GM12891 (cell line): ENCODE measurements at regions not wholly inside any gene's neighbourhood (a gene's known extent, or its start where the extent isn't known, plus 50 kb on each side); places are given as distances from the start of the nearest gene placed in this dataset.

ENCODE experiments used
- DNase-seq: peaks from one replicate; pipeline ENCODE4 v3.0.0; 2011; ENCODE audit warnings: low spot score; ENCODE audit not compliant: insufficient read length
- FAIRE-seq: peaks from 2 replicates; lab custom pipeline; 2011; peaks lifted over from hg19 to GRCh38; lab: Jason Lieb, UNC
- PAX5 ChIP-seq: IDR thresholded peaks from 2 replicates; pipeline ENCODE4 v1.6.1; 2011; ENCODE audit warnings: low read length, moderate library complexity, mild to moderate bottlenecking; ENCODE audit not compliant: insufficient read depth, severe bottlenecking
- POLR2A ChIP-seq: IDR thresholded peaks from 2 replicates; pipeline ENCODE4 v1.6.1; 2011; ENCODE audit warnings: low read depth, low read length, control low read depth
- POLR2AphosphoS5 ChIP-seq: IDR thresholded peaks from 2 replicates; pipeline ENCODE4 v1.6.1; 2011; ENCODE audit warnings: low read depth, low read length, control low read depth
- POU2F2 ChIP-seq: IDR thresholded peaks from 2 replicates; pipeline ENCODE4 v1.6.1; 2011; ENCODE audit warnings: low read depth, mild to moderate bottlenecking, control low read depth, low read length, moderate library complexity
- SPI1 ChIP-seq: IDR thresholded peaks from 2 replicates; pipeline ENCODE4 v1.6.1; 2011; ENCODE audit warnings: low read depth, low read length, control low read depth
- TAF1 ChIP-seq: IDR thresholded peaks from 2 replicates; pipeline ENCODE4 v1.6.1; 2011; ENCODE audit warnings: low read depth, low read length, control low read depth

- TF ChIP-seq SPI1 (no peak), PAX5 (no peak), POLR2A (no peak)
- FAIRE-seq (no peak), DNase-seq (no peak)
Measured at GRCh38 chr10:44233561-44234482, 151.1 kb downstream of the CXCL12 start.

DNA sequence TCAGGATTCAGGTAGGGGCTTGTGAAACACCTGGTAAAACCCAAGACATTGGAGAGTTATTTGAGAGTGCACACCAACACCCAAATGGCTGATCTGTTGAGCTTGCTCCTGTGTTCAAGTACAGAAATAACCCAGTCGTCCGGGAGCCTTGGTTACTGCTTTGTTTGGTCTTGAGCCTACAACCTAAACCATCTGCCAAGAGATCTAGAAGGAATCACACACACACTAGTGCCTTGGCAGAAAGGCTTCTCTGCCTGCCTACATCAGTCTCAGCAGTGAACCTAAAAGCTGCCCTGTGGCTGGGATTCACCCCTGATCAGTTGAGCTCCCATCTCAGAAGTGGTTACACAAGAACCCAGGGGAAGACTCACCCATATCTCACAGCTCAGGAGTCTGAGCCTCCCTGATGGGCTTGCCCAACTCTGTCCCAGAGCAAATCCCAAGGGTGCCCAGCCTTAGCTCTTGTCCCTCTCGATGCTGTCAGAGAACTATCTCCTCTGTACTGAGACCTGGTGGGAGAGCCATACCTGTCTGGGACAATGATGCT is 167.6 kb downstream of the CXCL12 start:
- FAIRE-seq = no peak
- DNase-seq = no peak
- no peak for TF ChIP-seq POLR2AphosphoS5
- TF ChIP-seq SPI1 = no peak
- no peak for TF ChIP-seq POU2F2
- no peak for TF ChIP-seq TAF1
- no peak for TF ChIP-seq PAX5
- no peak for TF ChIP-seq POLR2A

GRCh38 chr10:44216073-44216472 is 168.8 kb downstream of the CXCL12 start:
- no peak for TF ChIP-seq TAF1
- no peak for TF ChIP-seq POLR2AphosphoS5
- TF ChIP-seq POU2F2 = no peak
- no peak for TF ChIP-seq POLR2A
- TF ChIP-seq PAX5 = no peak
- no peak for TF ChIP-seq SPI1
- FAIRE-seq (no peak), DNase-seq (no peak)

- FAIRE-seq (no peak), DNase-seq (no peak)
- TF ChIP-seq POLR2A = no peak
- no peak for TF ChIP-seq POU2F2
- TF ChIP-seq PAX5 = no peak
- TF ChIP-seq POLR2AphosphoS5 = no peak
- no peak for TF ChIP-seq SPI1
- TF ChIP-seq TAF1 = no peak
Measured at GRCh38 chr10:44209811-44210210, 175.1 kb downstream of the CXCL12 start.

DNA sequence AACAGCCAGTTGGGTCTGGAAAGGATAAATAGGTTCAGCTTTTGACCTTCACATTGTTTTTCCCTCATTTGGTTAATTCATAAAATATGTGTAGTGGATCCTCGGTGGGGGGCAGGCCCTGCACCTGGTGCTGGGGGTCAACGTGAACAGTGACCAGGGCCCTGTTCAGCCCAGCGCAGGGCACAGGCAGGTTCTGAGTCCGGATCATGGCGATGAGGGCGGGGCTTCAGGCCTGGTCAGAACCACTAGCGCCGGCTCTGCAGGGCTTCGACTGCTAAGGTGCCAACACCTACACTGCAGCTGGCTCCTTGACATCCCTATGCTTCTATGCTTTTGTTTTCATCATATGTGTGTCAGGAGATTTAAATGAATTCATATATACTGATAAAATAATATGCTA is 177.7 kb downstream of the CXCL12 start:
- FAIRE-seq (no peak), DNase-seq (no peak)
- TF ChIP-seq POLR2A (no peak), POU2F2 (no peak), POLR2AphosphoS5 (no peak), SPI1 (no peak), TAF1 (no peak), PAX5 (no peak)

GRCh38 chr10:44206127-44206818 is 178.6 kb downstream of the CXCL12 start:
- FAIRE-seq (no peak), DNase-seq (no peak)
- TF ChIP-seq POLR2A = no peak
- TF ChIP-seq PAX5 = no peak
- no peak for TF ChIP-seq POLR2AphosphoS5
- no peak for TF ChIP-seq SPI1
- no peak for TF ChIP-seq POU2F2
- TF ChIP-seq TAF1 = no peak

DNA sequence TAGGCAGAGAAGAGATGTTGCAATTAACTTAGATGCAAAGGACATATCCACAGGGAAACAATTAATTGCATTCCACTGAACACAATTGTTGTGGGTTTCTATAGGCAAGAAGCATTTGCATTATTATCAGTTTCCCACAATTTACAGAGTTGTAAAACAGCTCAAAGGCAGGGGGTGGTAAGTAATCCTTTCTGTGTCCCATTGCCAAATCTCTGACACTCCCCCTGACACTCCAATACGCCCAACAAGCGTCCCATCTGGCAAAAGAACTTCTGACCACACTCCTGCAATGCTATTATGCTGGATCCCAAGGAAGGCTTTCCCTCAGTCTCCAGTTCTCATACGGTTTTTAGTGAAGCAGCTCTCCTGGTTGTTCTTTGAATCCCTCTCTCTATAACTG is 179.8 kb downstream of the CXCL12 start:
- FAIRE-seq (no peak), DNase-seq (no peak)
- no peak for TF ChIP-seq POLR2A
- no peak for TF ChIP-seq POU2F2
- no peak for TF ChIP-seq PAX5
- no peak for TF ChIP-seq POLR2AphosphoS5

GRCh38 chr10:44203535-44203934 is 181.4 kb downstream of the CXCL12 start:
- FAIRE-seq = no peak
- DNase-seq = no peak
- TF ChIP-seq TAF1 (no peak), POLR2AphosphoS5 (no peak), SPI1 (no peak), PAX5 (no peak), POLR2A (no peak), POU2F2 (no peak)

GRCh38 chr10:44202952-44203351 is 181.9 kb downstream of the CXCL12 start:
- DNase-seq (no peak), FAIRE-seq (no peak)
- TF ChIP-seq TAF1 (no peak), POLR2A (no peak), POU2F2 (no peak), POLR2AphosphoS5 (no peak), SPI1 (no peak), PAX5 (no peak)

- DNase-seq (no peak), FAIRE-seq (no peak)
- TF ChIP-seq SPI1 (no peak), PAX5 (no peak)
Measured at GRCh38 chr10:44201656-44202055, 183.2 kb downstream of the CXCL12 start.
